H9 (cell line): ENCODE measurements at regions not wholly inside any gene's neighbourhood (a gene's known extent, or its start where the extent isn't known, plus 50 kb on each side); places are given as distances from the start of the nearest gene placed in this dataset.

Experiments used
- DNase-seq: peaks from one replicate; pipeline ENCODE4 v3.0.0-alpha.2; 2017
- H2AFZ ChIP-seq: one replicate; pipeline ENCODE4 v1.6.1; 2013; ENCODE audit warnings: mild to moderate bottlenecking, low read length, control low read depth, moderate library complexity
- H2AK5ac ChIP-seq: 2 replicates; pipeline ENCODE4 v1.6.1; 2013; ENCODE audit warnings: low read length, control low read depth, mixed read lengths; ENCODE audit not compliant: insufficient read length
- H2BK120ac ChIP-seq: one replicate; pipeline ENCODE4 v1.6.1; 2013; ENCODE audit warnings: low read depth, mild to moderate bottlenecking, low read length, control low read depth, inconsistent platforms; ENCODE audit not compliant: poor library complexity, severe bottlenecking
- H2BK12ac ChIP-seq: 2 replicates; pipeline ENCODE4 v1.6.1; 2013; ENCODE audit warnings: low read length, control low read depth, mixed read lengths, low read depth; ENCODE audit not compliant: insufficient read length
- H2BK15ac ChIP-seq: 2 replicates; pipeline ENCODE4 v1.6.1; 2013; ENCODE audit warnings: low read depth, low read length, control low read depth
- H2BK20ac ChIP-seq: one replicate; pipeline ENCODE4 v1.6.1; 2013; ENCODE audit warnings: low read depth, mild to moderate bottlenecking, low read length, control low read depth, inconsistent platforms; ENCODE audit not compliant: poor library complexity, severe bottlenecking
- H2BK5ac ChIP-seq: 2 replicates; pipeline ENCODE4 v1.6.1; 2013; ENCODE audit warnings: low read length, control low read depth, mixed read lengths; ENCODE audit not compliant: insufficient read length
- H3K14ac ChIP-seq: 2 replicates; pipeline ENCODE4 v1.6.1; 2013; ENCODE audit warnings: low read length, control low read depth; ENCODE audit not compliant: insufficient read depth
- H3K18ac ChIP-seq: 2 replicates; pipeline ENCODE4 v1.6.1; 2013; ENCODE audit warnings: low read depth, mild to moderate bottlenecking, mixed read lengths, low read length, control low read depth; ENCODE audit not compliant: insufficient read length
- H3K23ac ChIP-seq: 2 replicates; pipeline ENCODE4 v1.6.1; 2013; ENCODE audit warnings: low read length, control low read depth, mixed read lengths, low read depth; ENCODE audit not compliant: insufficient read length
- H3K23me2 ChIP-seq: 2 replicates; pipeline ENCODE4 v1.6.1; 2013; ENCODE audit warnings: low read depth, mild to moderate bottlenecking, mixed read lengths, low read length, control low read depth; ENCODE audit not compliant: insufficient read length, poor library complexity, severe bottlenecking
- H3K27ac ChIP-seq: 2 replicates; pipeline ENCODE4 v1.5.1; 2013; ENCODE audit warnings: low read length, control low read depth, mixed read lengths, low read depth; ENCODE audit not compliant: insufficient read length
- H3K27me3 ChIP-seq: 2 replicates; pipeline ENCODE4 v1.6.1; 2013; ENCODE audit warnings: low read length, control low read depth, inconsistent platforms; ENCODE audit not compliant: insufficient read depth
- H3K4ac ChIP-seq: 2 replicates; pipeline ENCODE4 v1.6.1; 2013; ENCODE audit warnings: low read depth, mild to moderate bottlenecking, control low read depth, inconsistent platforms, low read length, moderate library complexity
- H3K4me1 ChIP-seq: 2 replicates; pipeline ENCODE4 v1.6.1; 2013; ENCODE audit warnings: low read length, control low read depth, inconsistent platforms; ENCODE audit not compliant: insufficient read depth
- H3K4me2 ChIP-seq: 2 replicates; pipeline ENCODE4 v1.6.1; 2013; ENCODE audit warnings: low read length, control low read depth, mixed read lengths; ENCODE audit not compliant: insufficient read length, insufficient read depth
- H3K56ac ChIP-seq: 2 replicates; pipeline ENCODE4 v1.6.1; 2013; ENCODE audit warnings: low read depth, mild to moderate bottlenecking, mixed read lengths, low read length, control low read depth; ENCODE audit not compliant: insufficient read length
- H3K79me1 ChIP-seq: 2 replicates; pipeline ENCODE4 v1.6.1; 2013; ENCODE audit warnings: low read depth, mild to moderate bottlenecking, moderate library complexity, low read length, control low read depth, inconsistent platforms; ENCODE audit not compliant: insufficient read depth, poor library complexity, severe bottlenecking
- H3K79me2 ChIP-seq: 2 replicates; pipeline ENCODE4 v1.6.1; 2013; ENCODE audit warnings: low read length, control low read depth, inconsistent platforms; ENCODE audit not compliant: insufficient read depth
- H3K9ac ChIP-seq: 2 replicates; pipeline ENCODE4 v1.6.1; 2013; ENCODE audit warnings: low read length, control low read depth, mixed read lengths; ENCODE audit not compliant: insufficient read length; ENCODE audit errors: extremely low read depth
- H3K9me3 ChIP-seq: one replicate; pipeline ENCODE4 v1.6.1; 2013; ENCODE audit warnings: low read depth, low read length, inconsistent platforms; ENCODE audit not compliant: control insufficient read depth
- H3T11ph ChIP-seq: one replicate; pipeline ENCODE4 v1.6.1; 2013; ENCODE audit warnings: mild to moderate bottlenecking, low read length, control low read depth, inconsistent platforms
- H4K20me1 ChIP-seq: one replicate; pipeline ENCODE4 v1.6.1; 2013; ENCODE audit not compliant: control insufficient read depth, insufficient read length, insufficient read depth
- H4K5ac ChIP-seq: 2 replicates; pipeline ENCODE4 v1.6.1; 2013; ENCODE audit warnings: low read depth, mild to moderate bottlenecking, mixed read lengths, low read length, control low read depth; ENCODE audit not compliant: insufficient read length
- H4K8ac ChIP-seq: replicated peaks from 2 replicates; pipeline ENCODE4 v1.6.1; 2013; ENCODE audit warnings: low read length, control low read depth, mixed read lengths, low read depth; ENCODE audit not compliant: insufficient read length
- H4K91ac ChIP-seq: 2 replicates; pipeline ENCODE4 v1.6.1; 2013; ENCODE audit warnings: low read depth, mild to moderate bottlenecking, moderate library complexity, mixed read lengths, low read length, control low read depth; ENCODE audit not compliant: insufficient read length
- H3K27ac Mint-ChIP-seq, 3 experiments: 2 replicates in 2 of 3; 3 replicates in 1 of 3; pipeline ENCODE4 v1.8.0; 2020 to 2021; ENCODE audit warnings: mixed read lengths in 3 of 3, mild to moderate bottlenecking in 1 of 3, moderate library complexity in 1 of 3
- H3K27me3 Mint-ChIP-seq: 2 replicates; pipeline ENCODE4 v1.8.0; 2021; ENCODE audit warnings: low read depth, mild to moderate bottlenecking, moderate library complexity, mixed read lengths
- H3K36me3 Mint-ChIP-seq, 3 experiments: 2 replicates in 2 of 3; 3 replicates in 1 of 3; pipeline ENCODE4 v1.8.0; 2020 to 2021; ENCODE audit warnings: low read depth in 3 of 3, mixed read lengths in 3 of 3; ENCODE audit not compliant: insufficient read depth in 1 of 3
- H3K4me1 Mint-ChIP-seq, 2 experiments: 2 replicates each; pipeline ENCODE4 v1.8.0; 2020; ENCODE audit warnings: mixed read lengths in 2 of 2
- H3K4me3 Mint-ChIP-seq, 2 experiments: 2 replicates in 1 of 2; 3 replicates in 1 of 2; pipeline ENCODE4 v1.8.0; 2020 to 2021; ENCODE audit warnings: mild to moderate bottlenecking in 2 of 2, mixed read lengths in 2 of 2, moderate library complexity in 1 of 2
- H3K9me3 Mint-ChIP-seq, 2 experiments: 2 replicates in 1 of 2; 3 replicates in 1 of 2; pipeline ENCODE4 v1.8.0; 2020; ENCODE audit warnings: mild to moderate bottlenecking in 2 of 2, mixed read lengths in 2 of 2, moderate library complexity in 1 of 2
- CTCF ChIP-seq: fragments of 200-600 bp; sonication (generic); conservative IDR thresholded peaks from 3 replicates; pipeline ENCODE4 v1.8.0; 2021; ENCODE audit warnings: antibody characterized with exemption, mild to moderate bottlenecking
- WGBS: extraction: QIAGEN DNeasy Blood & Tissue Kit; methylation state at CpG from one replicate; pipeline ENCODE4 v1.1.7; 2013; ENCODE audit warnings: missing lambda C conversion rate, low lambda C conversion rate, mixed read lengths; ENCODE audit not compliant: insufficient read length; ENCODE audit errors: extremely low coverage; 5-methylcytosine and 5-hydroxymethylcytosine counted together

DNA sequence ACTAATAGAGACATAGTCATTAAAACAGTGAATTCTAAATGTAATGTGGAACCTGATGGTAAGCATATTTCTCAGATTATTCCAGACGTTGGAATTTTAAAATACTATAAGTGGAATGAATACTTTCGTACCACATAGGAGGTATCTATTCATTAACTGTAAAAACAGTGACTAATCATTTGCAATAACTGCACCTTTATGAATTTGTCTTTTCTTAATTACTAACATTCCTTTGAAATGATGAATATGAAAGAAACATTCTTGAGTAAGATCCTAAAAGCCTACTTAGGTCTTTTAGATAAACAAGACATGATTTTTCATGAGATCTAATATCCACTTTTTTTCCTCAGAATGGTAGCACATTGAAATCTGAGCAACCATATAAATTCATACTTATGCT is 549.0 kb upstream of the LRRN3 start:
- no peak overlapping the region for H4K5ac ChIP-seq
- no peaks in the 10 kb centered on the region; the same call in 1 of the 2 replicates for H3K79me2 ChIP-seq
- no peak overlapping the region for H2AK5ac ChIP-seq
- Mint-ChIP-seq H3K9me3 (no peaks in the 10 kb centered on the region), H3K4me3 (no peak overlapping the region), H3K4me1 (no peaks in the 10 kb centered on the region), H3K27ac (no peak overlapping the region), H3K27me3 (peaks cover 3% of the 10 kb centered on the region; the same call in 1 of the 2 replicates), H3K36me3 (no peaks in the 10 kb centered on the region)
- no peak overlapping the region for H2BK5ac ChIP-seq
- no peak overlapping the region for H3K4ac ChIP-seq
- no peak overlapping the region for H3K23ac ChIP-seq
- no peaks in the 10 kb centered on the region for H3K27me3 ChIP-seq
- H4K8ac ChIP-seq: no peak overlapping the region
- no peaks in the 10 kb centered on the region for H3K9me3 ChIP-seq
- H3K4me1 ChIP-seq: no peaks in the 10 kb centered on the region
- H3K18ac ChIP-seq: no peak overlapping the region
- no CpG with 5 or more reads among the region's 2 CpGs for WGBS
- no peak overlapping the region for H2BK20ac ChIP-seq
- H3K56ac ChIP-seq: no peak overlapping the region
- TF ChIP-seq CTCF: no peak
- no peaks in the 10 kb centered on the region for H3K23me2 ChIP-seq
- no peak for DNase-seq
- H2BK120ac ChIP-seq: no peak overlapping the region
- no peak overlapping the region for H2BK12ac ChIP-seq
- no peak overlapping the region for H3K27ac ChIP-seq
- no peak overlapping the region for H4K91ac ChIP-seq
- no peaks in the 10 kb centered on the region for H4K20me1 ChIP-seq
- no peak overlapping the region for H3K4me2 ChIP-seq
- H3K9ac ChIP-seq: no peak overlapping the region
- H3T11ph ChIP-seq: no peak overlapping the region
- no peak overlapping the region for H3K14ac ChIP-seq
- H2BK15ac ChIP-seq: no peak overlapping the region
- no peaks in the 10 kb centered on the region for H3K79me1 ChIP-seq
- no peak overlapping the region for H2AFZ ChIP-seq
